Endothelial cell of umbilical vein (primary cell): ENCODE measurements at regions not wholly inside any gene's neighbourhood (a gene's known extent, or its start where the extent isn't known, plus 50 kb on each side); places are given as distances from the start of the nearest gene placed in this dataset.

ENCODE experiments used
- BruUV-seq: library from RNA; stranded (reverse); fragments of 400-500 nt; replicated peaks from 2 replicates; lab custom pipeline; 2021; lab: Mats Ljungman, UMichigan
- CTCF ChIA-PET: fragments of 300-600, 350-600 bp; sonication (Branson Sonifier 250); formaldehyde crosslinking; loops from one replicate; lab custom pipeline; 2021; ENCODE audit warnings: antibody characterized with exemption, inconsistent platforms; lab: Charles Lee
- POLR2A ChIA-PET: fragments of 300-600, 350-600 bp; sonication (Branson Sonifier 250); formaldehyde crosslinking; loops from one replicate; lab custom pipeline; 2021; ENCODE audit warnings: antibody characterized with exemption, inconsistent platforms; lab: Charles Lee
- DNase-seq: peaks from one replicate; pipeline ENCODE4 v3.0.0-alpha.2; 2011; ENCODE audit warnings: low read depth, low spot score
- FAIRE-seq: peaks from 2 replicates; lab custom pipeline; 2011; peaks lifted over from hg19 to GRCh38; lab: Jason Lieb, UNC
- H2AFZ ChIP-seq: 2 replicates; pipeline ENCODE4 v1.6.0; 2012; ENCODE audit warnings: low read depth, low read length, control low read depth, inconsistent platforms
- H3K27ac ChIP-seq: 2 replicates; pipeline ENCODE4 v1.5.1; 2011; ENCODE audit warnings: low read depth, mild to moderate bottlenecking, control low read depth, low read length, moderate library complexity; ENCODE audit not compliant: insufficient read depth
- H3K27me3 ChIP-seq, 2 experiments: 2 replicates each; pipeline versions ENCODE4 v1.6.0 to v1.6.1; 2011; ENCODE audit warnings: low read length in 2 of 2, mixed read lengths in 1 of 2; ENCODE audit not compliant: control insufficient read depth in 2 of 2, insufficient read depth in 2 of 2
- H3K36me3 ChIP-seq, 2 experiments: 2 replicates in 1 of 2; 3 replicates in 1 of 2; pipeline ENCODE4 v1.5.1; 2011; ENCODE audit warnings: low read length in 2 of 2, mild to moderate bottlenecking in 1 of 2, moderate library complexity in 1 of 2; ENCODE audit not compliant: control insufficient read depth in 2 of 2, insufficient read depth in 2 of 2; ENCODE audit errors: extremely low read depth in 1 of 2
- H3K4me1 ChIP-seq: 3 replicates; pipeline ENCODE4 v1.5.1; 2011; ENCODE audit warnings: mild to moderate bottlenecking, low read length; ENCODE audit not compliant: control insufficient read depth, insufficient read depth; ENCODE audit errors: extremely low read depth
- H3K4me2 ChIP-seq: 2 replicates; pipeline ENCODE4 v1.6.1; 2011; ENCODE audit warnings: low read length, control low read depth, mixed read lengths; ENCODE audit not compliant: insufficient read depth
- H3K4me3 ChIP-seq, 3 experiments: fragments of 200-600 bp in 1 of 3; sonication (generic), shearing (Covaris generic) in 1 of 3; replicated peaks in 1 of 3; 2 replicates each; pipeline ENCODE4 v1.5.1; 2011 to 2016; ENCODE audit warnings: control low read depth in 3 of 3, low read length in 3 of 3, mild to moderate bottlenecking in 2 of 3, inconsistent platforms in 1 of 3, low read depth in 1 of 3, moderate library complexity in 1 of 3; ENCODE audit not compliant: insufficient read depth in 1 of 3
- H3K79me2 ChIP-seq: 2 replicates; pipeline ENCODE4 v1.6.0; 2012; ENCODE audit warnings: low read length, inconsistent platforms; ENCODE audit not compliant: control insufficient read depth, insufficient read depth
- H3K9ac ChIP-seq: replicated peaks from 2 replicates; pipeline ENCODE3; 2011; ENCODE audit warnings: low read length, control low read depth; ENCODE audit not compliant: insufficient read depth; ENCODE audit errors: extremely low read depth
- H3K9me1 ChIP-seq: replicated peaks from 3 replicates; pipeline ENCODE4 v1.6.0; 2011; ENCODE audit warnings: mild to moderate bottlenecking, low read length; ENCODE audit not compliant: control insufficient read depth, insufficient read depth; ENCODE audit errors: extremely low read depth
- H3K9me3 ChIP-seq: replicated peaks from 2 replicates; pipeline ENCODE4 v1.5.1; 2012; ENCODE audit warnings: low read length, inconsistent platforms; ENCODE audit not compliant: control insufficient read depth, insufficient read depth
- H4K20me1 ChIP-seq: replicated peaks from 2 replicates; pipeline ENCODE3; 2011; ENCODE audit warnings: mild to moderate bottlenecking, low read length; ENCODE audit not compliant: control insufficient read depth, insufficient read depth; ENCODE audit errors: extremely low read depth
- FOS ChIP-seq: IDR thresholded peaks from 2 replicates; pipeline ENCODE4 v1.6.1; 2011; ENCODE audit warnings: mild to moderate bottlenecking, low read length, moderate library complexity, borderline replicate concordance; ENCODE audit not compliant: insufficient read depth
- GATA2 ChIP-seq: IDR thresholded peaks from 2 replicates; pipeline ENCODE4 v1.7.0; 2011; ENCODE audit warnings: low read depth, mild to moderate bottlenecking, moderate library complexity, mixed read lengths, low read length; ENCODE audit not compliant: insufficient read length, insufficient read depth
- JUN ChIP-seq: IDR thresholded peaks from 2 replicates; pipeline ENCODE4 v1.6.1; 2011; ENCODE audit warnings: borderline replicate concordance, low read depth; ENCODE audit not compliant: insufficient read length, insufficient read depth
- MYC ChIP-seq: IDR thresholded peaks from one replicate; pipeline ENCODE4 v1.6.1; 2011; ENCODE audit warnings: mild to moderate bottlenecking, low read depth, low read length
- POLR2AphosphoS5 ChIP-seq: IDR thresholded peaks from 2 replicates; pipeline ENCODE4 v1.6.1; 2012; ENCODE audit warnings: low read depth, mild to moderate bottlenecking, control low read depth, low read length, moderate library complexity; ENCODE audit not compliant: insufficient read depth
- dilution Hi-C: fragments of 300-500 bp; cut with MboI; formaldehyde crosslinking; loops from one replicate; pipeline ENCODE4 v1.15.0; 2019; ENCODE audit warnings: low sequenced_read_pairs; ENCODE audit not compliant: extremely low pct_ligation_motif_present
- intact Hi-C: fragments of 100-400 bp; cut with micrococcal nuclease; formaldehyde crosslinking; loops from one replicate; pipeline ENCODE4 v1.10.0; 2022
- TF ChIP-seq, protein P1 (sequence below): IDR thresholded peaks from 2 replicates; pipeline ENCODE4 v1.6.1; 2011; ENCODE audit not compliant: insufficient read depth, insufficient read length
- TF ChIP-seq, protein P2 (sequence below), 2 donors: IDR thresholded peaks; 1 replicate in 1 of 2; 2 replicates in 1 of 2; pipeline ENCODE4 v1.5.1; 2011; ENCODE audit warnings: low read length in 2 of 2, mild to moderate bottlenecking in 2 of 2, moderate library complexity in 2 of 2, control low read depth in 1 of 2, inconsistent platforms in 1 of 2, low read depth in 1 of 2; ENCODE audit not compliant: insufficient read depth in 1 of 2; ENCODE audit errors: extremely low read depth in 1 of 2

DNA sequence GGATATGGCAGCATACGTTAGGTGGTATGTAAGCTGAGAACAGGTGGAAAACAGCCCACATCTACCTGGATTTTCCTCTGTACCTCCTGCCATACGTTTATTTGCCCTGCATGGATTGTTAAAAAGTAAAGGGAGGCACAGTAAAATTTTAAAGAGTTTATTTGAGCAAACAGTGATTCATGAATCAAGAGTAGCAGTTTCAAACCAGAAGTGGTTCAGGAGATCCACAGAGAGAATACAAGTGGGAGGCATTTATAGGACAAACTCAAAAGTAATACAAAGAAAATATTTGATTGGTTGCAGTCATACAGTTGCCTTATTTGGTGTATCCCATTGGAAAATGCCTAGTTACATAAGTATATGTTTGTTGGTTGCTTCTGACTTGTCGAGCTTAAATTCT lies 117.6 kb downstream of the FAM170A start:
- no peak overlapping the region for H2AFZ ChIP-seq
- no peaks in the 10 kb centered on the region for H3K9me1 ChIP-seq
- no peaks in the 10 kb centered on the region for H3K79me2 ChIP-seq
- ChIA-PET POLR2A (no interaction called here), CTCF (no interaction called here)
- H3K4me3 ChIP-seq: no peak overlapping the region
- intact Hi-C loops (no loop called here), dilution Hi-C loops (no loop called here)
- H3K4me2 ChIP-seq: no peak overlapping the region
- no TSS peak for BruUV-seq
- no peak for FAIRE-seq
- no peaks in the 10 kb centered on the region for H3K27me3 ChIP-seq
- H3K9ac ChIP-seq: no peak overlapping the region
- no peaks in the 10 kb centered on the region for H4K20me1 ChIP-seq
- H3K36me3 ChIP-seq: no peaks in the 10 kb centered on the region
- no peak overlapping the region for H3K27ac ChIP-seq
- no peak for DNase-seq
- no peaks in the 10 kb centered on the region for H3K4me1 ChIP-seq
- no peak for TF ChIP-seq POLR2AphosphoS5
- no peak for TF ChIP-seq MYC
- TF ChIP-seq, protein P1, sequence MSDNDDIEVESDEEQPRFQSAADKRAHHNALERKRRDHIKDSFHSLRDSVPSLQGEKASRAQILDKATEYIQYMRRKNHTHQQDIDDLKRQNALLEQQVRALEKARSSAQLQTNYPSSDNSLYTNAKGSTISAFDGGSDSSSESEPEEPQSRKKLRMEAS: no peak
- no peak for TF ChIP-seq GATA2
- TF ChIP-seq, protein P2, sequence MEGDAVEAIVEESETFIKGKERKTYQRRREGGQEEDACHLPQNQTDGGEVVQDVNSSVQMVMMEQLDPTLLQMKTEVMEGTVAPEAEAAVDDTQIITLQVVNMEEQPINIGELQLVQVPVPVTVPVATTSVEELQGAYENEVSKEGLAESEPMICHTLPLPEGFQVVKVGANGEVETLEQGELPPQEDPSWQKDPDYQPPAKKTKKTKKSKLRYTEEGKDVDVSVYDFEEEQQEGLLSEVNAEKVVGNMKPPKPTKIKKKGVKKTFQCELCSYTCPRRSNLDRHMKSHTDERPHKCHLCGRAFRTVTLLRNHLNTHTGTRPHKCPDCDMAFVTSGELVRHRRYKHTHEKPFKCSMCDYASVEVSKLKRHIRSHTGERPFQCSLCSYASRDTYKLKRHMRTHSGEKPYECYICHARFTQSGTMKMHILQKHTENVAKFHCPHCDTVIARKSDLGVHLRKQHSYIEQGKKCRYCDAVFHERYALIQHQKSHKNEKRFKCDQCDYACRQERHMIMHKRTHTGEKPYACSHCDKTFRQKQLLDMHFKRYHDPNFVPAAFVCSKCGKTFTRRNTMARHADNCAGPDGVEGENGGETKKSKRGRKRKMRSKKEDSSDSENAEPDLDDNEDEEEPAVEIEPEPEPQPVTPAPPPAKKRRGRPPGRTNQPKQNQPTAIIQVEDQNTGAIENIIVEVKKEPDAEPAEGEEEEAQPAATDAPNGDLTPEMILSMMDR (IDR thresholded peaks at IDR 0.05; ENCODE audit: extremely low read depth in 1 of 2, insufficient read depth in 1 of 2, low read depth in 1 of 2, low read length in 2 of 2): no peak
- no peak for TF ChIP-seq JUN
- TF ChIP-seq FOS: no peak
- H3K9me3 ChIP-seq: no peaks in the 10 kb centered on the region
